WTC11 (cell line): ENCODE measurements at regions not wholly inside any gene's neighbourhood (a gene's known extent, or its start where the extent isn't known, plus 50 kb on each side); places are given as distances from the start of the nearest gene placed in this dataset.

ENCODE experiments used
- ATAC-seq: fragments of 200-7000 bp; cut with Tn5 transposase; 2 replicates; pipeline ENCODE4 v1.10.0; 2021; ENCODE audit warnings: mild to moderate bottlenecking, moderate library complexity
- CTCF ChIA-PET: fragments of 300-600 bp; sonication (Branson Sonifier 250); formaldehyde crosslinking; loops from one replicate; lab custom pipeline; 2021; ENCODE audit warnings: antibody characterized with exemption; lab: Charles Lee
- POLR2A ChIA-PET: fragments of 350-600 bp; sonication (Branson Sonifier 250); formaldehyde crosslinking; loops from one replicate; lab custom pipeline; 2021; ENCODE audit warnings: antibody characterized with exemption; lab: Charles Lee
- DNase-seq: peaks from one replicate; pipeline ENCODE4 v3.0.0; 2021; ENCODE audit warnings: low spot score
- H3K27ac Mint-ChIP-seq: 2 replicates; pipeline ENCODE4 v1.8.0; 2021; ENCODE audit warnings: mixed read lengths
- H3K27me3 Mint-ChIP-seq: 2 replicates; pipeline ENCODE4 v1.8.0; 2021; ENCODE audit warnings: low read depth, mild to moderate bottlenecking, moderate library complexity, mixed read lengths
- H3K36me3 Mint-ChIP-seq: 2 replicates; pipeline ENCODE4 v1.8.0; 2021; ENCODE audit warnings: mixed read lengths
- H3K4me1 Mint-ChIP-seq: 2 replicates; pipeline ENCODE4 v1.8.0; 2022; ENCODE audit warnings: mixed read lengths
- H3K4me3 Mint-ChIP-seq: 2 replicates; pipeline ENCODE4 v1.8.0; 2021; ENCODE audit warnings: mild to moderate bottlenecking, moderate library complexity, mixed read lengths
- H3K9me3 Mint-ChIP-seq: 2 replicates; pipeline ENCODE4 v1.8.0; 2021; ENCODE audit warnings: mixed read lengths
- ATF1 ChIP-seq: sonication (generic); formaldehyde crosslinking; IDR thresholded peaks from 2 replicates; pipeline ENCODE4 v1.8.1; 2023; ENCODE audit warnings: mild to moderate bottlenecking, moderate library complexity, missing genetic modification reagents
- ATF6 ChIP-seq: sonication (generic); formaldehyde crosslinking; IDR thresholded peaks from 2 replicates; pipeline ENCODE4 v1.8.1; 2023; ENCODE audit warnings: mild to moderate bottlenecking, missing genetic modification reagents
- ELF4 ChIP-seq: sonication (generic); formaldehyde crosslinking; IDR thresholded peaks from 2 replicates; pipeline ENCODE4 v1.8.1; 2022; ENCODE audit warnings: low read depth, mild to moderate bottlenecking, moderate library complexity, missing genetic modification reagents
- ESRRA ChIP-seq: sonication (generic); formaldehyde crosslinking; IDR thresholded peaks from 2 replicates; pipeline ENCODE4 v1.8.1; 2022; ENCODE audit warnings: mild to moderate bottlenecking, missing genetic modification reagents, borderline replicate concordance
- FOXP1 ChIP-seq: sonication (generic); formaldehyde crosslinking; IDR thresholded peaks from 2 replicates; pipeline ENCODE4 v1.8.0; 2022; ENCODE audit warnings: missing genetic modification reagents, mild to moderate bottlenecking, moderate library complexity, borderline replicate concordance
- JAZF1 ChIP-seq: fragments of 250-450 bp; sonication (Bioruptor Pico); IDR thresholded peaks from 2 replicates; pipeline ENCODE4 v1.9.0; 2021; ENCODE audit warnings: moderate library complexity, mild to moderate bottlenecking, inconsistent platforms
- JUN ChIP-seq: sonication (generic); formaldehyde crosslinking; IDR thresholded peaks from 2 replicates; pipeline ENCODE4 v1.8.0; 2023; ENCODE audit warnings: mild to moderate bottlenecking, missing genetic modification reagents
- NFE2L1 ChIP-seq: sonication (generic); formaldehyde crosslinking; IDR thresholded peaks from 2 replicates; pipeline ENCODE4 v1.8.1; 2023; ENCODE audit warnings: missing genetic modification reagents
- NR1H2 ChIP-seq: sonication (generic); formaldehyde crosslinking; IDR thresholded peaks from 2 replicates; pipeline ENCODE4 v1.9.0; 2021; ENCODE audit warnings: mild to moderate bottlenecking, moderate library complexity, missing genetic modification reagents
- NR3C1 ChIP-seq: sonication (generic); formaldehyde crosslinking; conservative IDR thresholded peaks from 2 replicates; pipeline ENCODE4 v1.8.1; 2023; ENCODE audit warnings: low read depth, mild to moderate bottlenecking, missing genetic modification reagents
- OVOL2 ChIP-seq: fragments of 250-450 bp; sonication (Bioruptor Pico); IDR thresholded peaks from 2 replicates; pipeline ENCODE4 v1.9.0; 2021; ENCODE audit warnings: mild to moderate bottlenecking, borderline replicate concordance
- PRDM15 ChIP-seq: sonication (generic); formaldehyde crosslinking; IDR thresholded peaks from 2 replicates; pipeline ENCODE4 v1.8.0; 2022; ENCODE audit warnings: missing genetic modification reagents
- RELA ChIP-seq: sonication (generic); formaldehyde crosslinking; IDR thresholded peaks from 2 replicates; pipeline ENCODE4 v1.8.1; 2022; ENCODE audit warnings: missing genetic modification reagents, mild to moderate bottlenecking, borderline replicate concordance
- ZBTB21 ChIP-seq: sonication (generic); formaldehyde crosslinking; IDR thresholded peaks from 2 replicates; pipeline ENCODE4 v1.8.1; 2023; ENCODE audit warnings: mild to moderate bottlenecking, missing genetic modification reagents, borderline replicate concordance
- ZBTB43 ChIP-seq: sonication (generic); formaldehyde crosslinking; IDR thresholded peaks from 2 replicates; pipeline ENCODE4 v1.8.1; 2023; ENCODE audit warnings: mild to moderate bottlenecking, missing genetic modification reagents
- ZNF317 ChIP-seq: sonication (generic); formaldehyde crosslinking; IDR thresholded peaks from 2 replicates; pipeline ENCODE4 v1.8.1; 2023; ENCODE audit warnings: low read depth, mild to moderate bottlenecking, moderate library complexity, missing genetic modification reagents, borderline replicate concordance
- ZNF532 ChIP-seq: fragments of 250-450 bp; sonication (Bioruptor Pico); IDR thresholded peaks from 2 replicates; pipeline ENCODE4 v1.9.0; 2021; ENCODE audit warnings: mild to moderate bottlenecking, borderline replicate concordance
- TF ChIP-seq, protein P1 (sequence below): fragments of 250-450 bp; sonication (Bioruptor Pico); IDR thresholded peaks from 2 replicates; pipeline ENCODE4 v1.9.0; 2021; ENCODE audit warnings: mild to moderate bottlenecking
- TF ChIP-seq, protein P2 (sequence below): sonication (generic); formaldehyde crosslinking; IDR thresholded peaks from 2 replicates; pipeline ENCODE4 v1.8.1; 2023; ENCODE audit warnings: mild to moderate bottlenecking, missing genetic modification reagents, moderate library complexity
- TF ChIP-seq, protein P3 (sequence below): fragments of 250-450 bp; sonication (Bioruptor Pico); conservative IDR thresholded peaks from 2 replicates; pipeline ENCODE4 v1.9.0; 2021; ENCODE audit warnings: mild to moderate bottlenecking

DNA sequence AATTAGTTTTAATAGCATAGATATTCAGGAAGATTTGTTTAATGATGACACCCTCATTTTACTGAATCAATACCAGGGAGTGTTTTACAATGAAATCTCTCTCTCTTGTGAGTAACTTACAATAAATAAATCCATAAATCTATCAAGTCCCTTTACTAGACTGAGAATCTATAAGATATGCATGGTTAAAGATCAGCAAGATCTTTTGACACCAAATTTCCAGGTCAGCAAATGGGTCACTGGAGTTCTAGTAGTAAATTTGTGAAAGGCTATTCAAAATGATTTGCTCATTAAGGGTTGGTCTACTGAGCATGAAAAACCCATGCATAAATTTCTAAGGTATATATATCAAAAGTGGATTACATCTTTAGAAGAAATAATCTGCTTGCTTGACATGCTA is 512.1 kb upstream of the ITGA1 start (continued):
- no peak for TF ChIP-seq PRDM15 (CRISPR knock-in tag)
- TF ChIP-seq, protein P1, sequence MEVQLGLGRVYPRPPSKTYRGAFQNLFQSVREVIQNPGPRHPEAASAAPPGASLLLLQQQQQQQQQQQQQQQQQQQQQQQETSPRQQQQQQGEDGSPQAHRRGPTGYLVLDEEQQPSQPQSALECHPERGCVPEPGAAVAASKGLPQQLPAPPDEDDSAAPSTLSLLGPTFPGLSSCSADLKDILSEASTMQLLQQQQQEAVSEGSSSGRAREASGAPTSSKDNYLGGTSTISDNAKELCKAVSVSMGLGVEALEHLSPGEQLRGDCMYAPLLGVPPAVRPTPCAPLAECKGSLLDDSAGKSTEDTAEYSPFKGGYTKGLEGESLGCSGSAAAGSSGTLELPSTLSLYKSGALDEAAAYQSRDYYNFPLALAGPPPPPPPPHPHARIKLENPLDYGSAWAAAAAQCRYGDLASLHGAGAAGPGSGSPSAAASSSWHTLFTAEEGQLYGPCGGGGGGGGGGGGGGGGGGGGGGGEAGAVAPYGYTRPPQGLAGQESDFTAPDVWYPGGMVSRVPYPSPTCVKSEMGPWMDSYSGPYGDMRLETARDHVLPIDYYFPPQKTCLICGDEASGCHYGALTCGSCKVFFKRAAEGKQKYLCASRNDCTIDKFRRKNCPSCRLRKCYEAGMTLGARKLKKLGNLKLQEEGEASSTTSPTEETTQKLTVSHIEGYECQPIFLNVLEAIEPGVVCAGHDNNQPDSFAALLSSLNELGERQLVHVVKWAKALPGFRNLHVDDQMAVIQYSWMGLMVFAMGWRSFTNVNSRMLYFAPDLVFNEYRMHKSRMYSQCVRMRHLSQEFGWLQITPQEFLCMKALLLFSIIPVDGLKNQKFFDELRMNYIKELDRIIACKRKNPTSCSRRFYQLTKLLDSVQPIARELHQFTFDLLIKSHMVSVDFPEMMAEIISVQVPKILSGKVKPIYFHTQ (CRISPR knock-in tag) = no peak
- TF ChIP-seq, protein P2, sequence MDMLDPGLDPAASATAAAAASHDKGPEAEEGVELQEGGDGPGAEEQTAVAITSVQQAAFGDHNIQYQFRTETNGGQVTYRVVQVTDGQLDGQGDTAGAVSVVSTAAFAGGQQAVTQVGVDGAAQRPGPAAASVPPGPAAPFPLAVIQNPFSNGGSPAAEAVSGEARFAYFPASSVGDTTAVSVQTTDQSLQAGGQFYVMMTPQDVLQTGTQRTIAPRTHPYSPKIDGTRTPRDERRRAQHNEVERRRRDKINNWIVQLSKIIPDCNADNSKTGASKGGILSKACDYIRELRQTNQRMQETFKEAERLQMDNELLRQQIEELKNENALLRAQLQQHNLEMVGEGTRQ (CRISPR knock-in tag) = no peak
- TF ChIP-seq RELA (CRISPR knock-in tag) = no peak
- no peak for TF ChIP-seq NR1H2 (CRISPR knock-in tag)
- no peak for TF ChIP-seq FOXP1
- no peak for TF ChIP-seq ZBTB21 (CRISPR knock-in tag)
- TF ChIP-seq NFE2L1 (CRISPR knock-in tag) = no peak
- no peak for TF ChIP-seq ATF1 (CRISPR knock-in tag)
- TF ChIP-seq ESRRA (CRISPR knock-in tag) = no peak
- TF ChIP-seq, all 79 proteins: peak for 0

DNA sequence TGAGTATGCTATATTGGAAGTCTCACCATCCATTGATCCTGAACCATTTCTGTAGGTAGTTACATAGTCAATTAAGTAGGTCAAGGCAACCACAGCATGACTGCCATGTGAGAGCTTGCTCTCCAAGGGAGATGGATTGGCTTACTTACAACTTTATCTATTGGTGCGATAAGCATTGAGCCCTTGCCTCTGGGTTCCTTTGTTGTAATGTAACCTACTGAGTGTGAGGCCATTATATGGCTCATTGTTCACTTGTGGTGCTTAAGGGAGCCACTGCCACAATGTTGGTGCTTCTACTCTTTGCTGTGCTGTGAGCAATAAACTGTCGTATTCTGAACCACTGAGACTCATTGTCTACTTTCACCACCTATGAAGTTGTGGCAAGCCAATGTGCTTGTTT is 510.6 kb upstream of the ITGA1 start:
- no peaks in the 10 kb centered on the region for H3K27me3 Mint-ChIP-seq
- no peak for ATAC-seq
- ChIA-PET POLR2A (no interaction called here), CTCF (no interaction called here)
- H3K36me3 Mint-ChIP-seq = peaks cover 3% of the 10 kb centered on the region; the same call in 1 of the 2 replicates
- no peak overlapping the region for H3K4me3 Mint-ChIP-seq
- H3K4me1 Mint-ChIP-seq = peaks cover 9% of the 10 kb centered on the region
- no peak for DNase-seq
- H3K9me3 Mint-ChIP-seq = peaks cover 7% of the 10 kb centered on the region
- H3K27ac Mint-ChIP-seq = no peak overlapping the region
- no peak for TF ChIP-seq ZNF532 (CRISPR knock-in tag)
- no peak for TF ChIP-seq ZBTB43 (CRISPR knock-in tag)
- no peak for TF ChIP-seq ELF4 (CRISPR knock-in tag)
- TF ChIP-seq JAZF1 (CRISPR knock-in tag) = no peak
- TF ChIP-seq ATF6 (CRISPR knock-in tag) = no peak
- no peak for TF ChIP-seq ZNF317
- no peak for TF ChIP-seq OVOL2 (CRISPR knock-in tag)
- no peak for TF ChIP-seq JUN (CRISPR knock-in tag)
- TF ChIP-seq NR3C1 (CRISPR knock-in tag) = no peak
- TF ChIP-seq, protein P3, sequence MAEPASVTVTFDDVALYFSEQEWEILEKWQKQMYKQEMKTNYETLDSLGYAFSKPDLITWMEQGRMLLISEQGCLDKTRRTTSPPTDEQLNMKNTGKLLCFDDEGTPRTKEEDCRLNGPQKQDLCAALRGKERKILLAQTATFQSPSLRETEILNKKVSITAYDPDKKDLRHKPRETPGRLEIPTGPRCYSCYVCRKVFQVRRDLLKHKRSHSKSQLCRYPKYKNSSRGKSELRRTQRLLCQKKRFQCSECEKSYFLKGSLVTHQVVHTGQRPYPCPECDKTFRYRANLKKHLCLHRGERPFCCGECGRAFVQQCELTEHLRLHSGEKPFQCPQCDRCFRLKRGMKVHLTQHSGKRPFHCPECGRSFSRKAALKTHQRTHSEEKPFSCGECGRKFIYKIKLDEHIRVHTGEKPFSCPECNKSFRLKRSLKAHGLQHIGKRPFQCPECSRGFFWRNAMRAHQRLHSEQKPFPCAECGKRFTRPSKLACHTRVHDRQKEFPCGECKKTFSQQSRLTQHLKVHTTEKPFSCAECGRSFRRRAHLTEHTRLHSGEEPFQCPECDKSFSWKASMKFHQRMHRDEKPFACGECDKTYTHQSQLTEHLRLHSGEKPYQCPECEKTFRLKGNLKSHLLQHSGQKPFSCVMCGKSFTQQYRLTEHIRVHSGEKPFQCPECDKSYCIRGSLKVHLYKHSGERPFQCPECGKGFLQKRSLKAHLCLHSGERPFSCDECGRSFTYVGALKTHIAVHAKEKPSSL (CRISPR knock-in tag) = no peak
